ENCODE measurements at regions not wholly inside any gene's neighbourhood (a gene's known extent, or its start where the extent isn't known, plus 50 kb on each side); places are given as distances from the start of the nearest gene placed in this dataset.

- no peak for TF ChIP-seq CTCF (IDR thresholded peaks at IDR 0.05; ENCODE audit: low read depth, low read length, poor library complexity, severe bottlenecking)
- TF ChIP-seq EZH2phosphoT487 (IDR thresholded peaks at IDR 0.05; ENCODE audit: borderline replicate concordance, low read length): no peak
Observed at GRCh38 chr7:68767462-68767861, 830.8 kb upstream of the AUTS2 start.

All from DOHH2 (cell line).